OCI-M2 (cell line): ENCODE measurements at regions not wholly inside any gene's neighbourhood (a gene's known extent, or its start where the extent isn't known, plus 50 kb on each side); places are given as distances from the start of the nearest gene placed in this dataset.
A peak's percentile ranks its signal among the peaks of the same experiment; 100 is the strongest.
"Not testable (repeated sequence)": the region's sequence is repeated elsewhere in the genome, so short reads cannot be mapped to it uniquely, and the experiment has no call there.

ENCODE experiments used
- DNase-seq: peaks from one replicate; lab custom pipeline; 2025; ENCODE audit not compliant: unreplicated experiment; lab: John Stamatoyannopoulos, UW

DNA sequence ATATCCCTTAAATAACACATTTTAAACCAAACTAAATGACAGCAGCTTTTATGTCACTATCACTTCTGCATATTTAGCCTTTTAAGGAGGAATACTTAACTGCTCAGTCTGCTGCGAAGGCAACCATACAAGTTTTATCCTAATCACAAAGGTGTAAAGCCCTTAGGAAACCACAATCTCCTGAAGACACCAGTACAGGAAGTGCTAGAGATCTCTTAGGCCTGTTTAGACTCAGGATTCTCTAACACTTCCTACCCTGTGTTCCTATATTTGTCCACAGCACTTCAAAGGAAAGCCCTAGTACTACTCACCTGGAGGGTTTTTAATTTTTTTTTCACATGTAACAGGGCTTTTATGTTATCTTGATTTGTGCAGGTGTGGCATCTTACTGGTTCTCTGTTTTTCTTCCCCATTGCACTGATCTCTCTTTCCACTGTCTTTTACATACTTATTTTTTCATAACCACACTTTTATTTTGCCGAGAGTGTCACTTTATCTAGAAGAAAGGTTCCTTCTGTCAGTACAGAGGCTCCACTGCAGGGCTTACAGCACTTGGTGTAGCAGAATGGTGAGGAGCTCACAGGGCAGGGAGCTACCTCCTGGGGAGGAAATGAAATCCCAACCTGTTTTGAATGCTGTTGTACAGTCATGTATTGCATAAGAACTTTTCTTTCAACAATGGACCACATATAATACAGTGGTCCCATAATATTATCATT lies 1060.6 kb upstream of the ACO1 start:
- DNase-seq, result no peak

DNA sequence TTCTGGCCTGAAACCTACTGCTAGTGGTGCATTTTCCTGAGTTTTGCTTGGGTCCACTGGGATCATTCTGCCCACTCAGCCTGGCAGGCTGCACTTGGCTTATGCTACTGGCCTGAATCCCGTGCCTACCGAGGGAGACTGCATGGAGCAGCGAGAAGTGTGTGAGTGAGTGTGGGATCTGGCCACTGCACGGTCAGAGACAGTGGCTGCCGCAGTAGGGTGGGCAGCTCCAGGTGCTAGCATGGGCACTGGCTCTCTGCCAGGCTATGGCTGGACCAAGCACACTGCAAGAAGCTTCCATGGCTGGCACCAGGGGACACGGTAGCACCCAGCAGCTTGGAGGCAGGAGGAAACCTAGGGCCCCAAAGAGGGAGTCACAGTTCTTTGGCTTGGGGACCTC lies 1058.7 kb upstream of the ACO1 start:
- DNase-seq, result no peak

DNA sequence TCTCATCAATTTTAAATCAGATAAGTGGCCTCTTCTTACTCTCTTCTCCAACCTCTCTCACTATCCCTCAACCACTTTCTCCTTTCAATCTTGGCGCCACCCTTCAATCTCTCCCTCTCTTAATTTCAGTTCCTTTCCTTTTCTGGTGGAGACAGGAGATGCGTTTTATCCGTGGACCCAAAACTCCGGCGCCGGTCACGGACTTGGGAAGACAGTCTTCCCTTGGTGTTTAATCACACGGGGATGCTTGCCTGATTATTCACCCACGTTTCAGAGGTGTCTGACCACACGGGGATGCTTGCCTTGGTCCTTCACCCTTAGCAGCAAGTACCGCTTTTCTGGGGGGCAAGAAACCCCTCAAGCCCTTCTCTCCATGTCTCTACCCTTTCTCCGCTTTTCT lies 1057.6 kb upstream of the ACO1 start:
- not testable (repeated sequence) for DNase-seq

DNA sequence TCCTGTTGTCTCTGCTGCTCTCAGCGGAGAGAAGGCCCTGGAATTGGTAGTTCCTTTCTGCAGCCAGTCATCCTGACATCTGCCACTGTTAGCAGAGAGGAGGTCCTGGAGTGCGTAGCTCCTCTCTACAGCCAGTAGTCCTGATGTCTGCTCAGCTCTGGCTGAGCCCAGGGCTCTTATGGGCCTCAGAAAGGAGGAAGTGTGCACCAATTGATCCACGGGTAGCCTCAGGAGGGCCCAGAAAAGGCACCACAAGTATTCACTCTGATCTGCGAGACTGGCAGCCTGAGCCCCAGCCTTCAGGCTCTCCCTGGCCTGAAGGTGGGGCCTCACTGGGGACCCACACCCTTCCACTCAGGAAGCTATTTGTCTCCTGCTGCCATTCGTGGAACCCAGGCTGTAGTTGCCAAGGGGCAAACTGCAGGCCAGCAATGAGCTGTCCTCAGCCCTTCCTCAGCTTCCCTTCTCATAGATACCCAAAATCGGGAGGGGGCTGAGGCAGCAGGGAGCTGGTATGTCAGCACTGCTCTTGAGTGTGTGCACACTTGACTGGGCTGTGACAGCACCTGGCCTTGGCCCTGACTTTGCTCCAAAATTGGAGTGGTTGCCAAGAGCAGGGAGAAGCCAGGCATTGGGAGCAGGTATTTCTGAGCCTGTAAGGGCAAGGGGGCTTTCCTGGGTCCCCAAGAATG lies 1049.5 kb upstream of the ACO1 start:
- no peak for DNase-seq

- no peak for DNase-seq
Observed at GRCh38 chr9:31335529-31336234, 1048.8 kb upstream of the ACO1 start.

DNA sequence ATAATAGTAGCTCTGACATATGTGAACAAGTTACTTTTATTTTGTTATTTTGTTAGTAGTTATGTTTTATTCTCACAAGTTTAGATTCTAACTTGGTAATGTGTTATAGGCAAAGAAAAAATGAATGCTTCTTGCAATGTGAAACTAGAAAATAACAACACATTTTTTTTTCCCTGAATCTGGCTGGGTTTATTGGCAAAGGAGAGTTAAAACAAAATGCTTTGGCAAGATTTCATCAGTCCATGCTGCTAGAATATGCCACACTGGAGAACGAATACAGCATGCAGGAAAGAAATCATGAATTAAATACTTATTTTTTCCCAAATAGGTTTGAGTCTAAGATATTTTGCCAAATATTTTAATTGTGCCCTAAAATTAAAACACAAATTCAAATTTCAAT lies 1048.1 kb upstream of the ACO1 start:
- no peak for DNase-seq

DNA sequence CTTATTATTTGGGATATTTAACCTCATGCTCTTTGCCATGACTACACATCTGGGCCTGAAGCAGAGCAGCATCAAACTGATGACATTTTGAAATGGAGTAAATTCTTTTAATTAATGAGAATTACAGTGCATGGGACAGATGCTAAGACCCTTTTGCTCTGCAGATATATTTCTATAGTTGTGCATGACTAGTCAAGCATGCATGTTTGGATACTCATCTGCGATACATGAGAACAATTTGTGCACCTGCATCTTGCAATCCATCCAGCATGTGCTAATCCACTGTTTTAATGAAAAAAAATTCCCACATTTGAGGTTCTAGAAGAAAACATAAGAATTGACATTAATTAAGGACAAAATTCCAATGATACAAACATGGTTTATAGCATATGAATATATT lies 1047.6 kb upstream of the ACO1 start:
- DNase-seq, result no peak

- peak; percentile 3 for DNase-seq
Observed at GRCh38 chr9:31347082-31347617, 1037.3 kb upstream of the ACO1 start.

GRCh38 chr9:31355159-31355882 lies 1029.1 kb upstream of the ACO1 start:
- no peak for DNase-seq

DNA sequence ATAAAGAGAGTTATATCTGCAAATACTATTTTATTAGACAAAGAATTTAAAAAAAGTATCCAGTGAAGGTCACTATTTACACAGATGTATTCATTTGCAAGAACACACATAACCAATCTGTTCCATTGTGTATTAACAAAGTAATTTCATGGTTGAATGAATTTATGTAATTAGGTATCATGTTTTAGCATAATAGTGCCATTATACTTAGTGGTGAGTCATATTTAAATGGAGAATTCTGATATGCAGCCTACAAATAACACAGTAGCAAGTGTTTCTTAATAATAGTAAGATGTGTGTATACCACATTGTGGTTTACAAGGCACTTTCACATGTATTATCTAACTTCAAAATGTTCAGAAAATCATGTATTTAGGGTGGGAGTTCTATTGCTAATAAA lies 1028.5 kb upstream of the ACO1 start:
- DNase-seq, result no peak

DNA sequence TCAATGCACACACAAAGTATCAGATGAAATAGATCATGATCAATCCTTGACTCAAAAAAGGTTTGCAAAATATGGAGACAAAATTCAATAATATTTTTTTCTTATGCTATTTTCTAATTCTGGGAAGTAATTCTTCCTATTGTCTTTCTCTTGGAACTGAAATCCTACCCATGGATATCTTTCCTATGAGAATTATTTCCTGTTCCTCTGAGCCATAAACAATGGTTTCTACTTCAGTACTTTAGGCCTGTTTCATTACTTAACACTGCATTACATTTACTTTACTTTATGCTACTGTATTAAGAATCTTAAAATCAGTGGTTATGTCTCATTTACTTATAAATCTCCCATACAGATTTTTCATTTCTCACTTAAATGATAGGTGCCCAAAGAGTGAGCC lies 1025.4 kb upstream of the ACO1 start:
- DNase-seq, result no peak

GRCh38 chr9:31364171-31364570 lies 1020.3 kb upstream of the ACO1 start:
- no peak for DNase-seq

DNA sequence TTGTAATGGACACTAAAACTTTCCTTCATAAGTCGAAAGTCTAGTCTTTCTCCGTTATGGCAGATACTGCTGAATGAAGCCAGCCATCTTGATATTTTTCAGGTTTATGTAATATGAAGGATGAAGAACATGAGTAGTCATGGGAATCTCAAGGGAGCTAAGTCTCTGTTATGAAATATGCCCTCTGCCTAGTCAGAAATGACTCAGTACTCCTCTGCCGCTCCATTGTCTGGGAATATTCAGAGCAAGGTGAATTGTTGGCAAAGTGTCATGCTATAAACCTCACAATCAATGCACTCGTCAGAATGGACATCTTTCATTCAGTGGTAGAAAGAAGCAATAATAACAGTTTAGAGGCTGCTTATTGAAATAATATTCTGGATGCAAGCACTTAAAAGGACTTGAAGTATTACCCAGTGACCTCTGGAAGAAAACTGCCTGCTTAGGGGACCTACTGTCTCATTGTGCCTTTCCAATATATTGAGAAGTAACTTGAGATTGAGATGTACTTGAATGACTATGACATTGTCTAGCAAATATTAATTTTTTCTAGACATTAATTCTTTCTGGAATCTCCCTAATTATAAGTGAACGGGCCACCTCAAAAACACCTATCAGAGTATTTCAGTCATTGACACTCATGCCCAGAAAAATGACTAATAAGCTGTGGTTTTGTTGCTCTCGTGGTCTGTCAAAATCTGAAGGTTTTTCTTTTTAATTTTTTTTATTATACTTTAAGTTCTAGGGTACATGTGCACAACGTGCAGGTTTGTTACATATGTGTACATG lies 1011.5 kb upstream of the ACO1 start:
- no peak for DNase-seq

DNA sequence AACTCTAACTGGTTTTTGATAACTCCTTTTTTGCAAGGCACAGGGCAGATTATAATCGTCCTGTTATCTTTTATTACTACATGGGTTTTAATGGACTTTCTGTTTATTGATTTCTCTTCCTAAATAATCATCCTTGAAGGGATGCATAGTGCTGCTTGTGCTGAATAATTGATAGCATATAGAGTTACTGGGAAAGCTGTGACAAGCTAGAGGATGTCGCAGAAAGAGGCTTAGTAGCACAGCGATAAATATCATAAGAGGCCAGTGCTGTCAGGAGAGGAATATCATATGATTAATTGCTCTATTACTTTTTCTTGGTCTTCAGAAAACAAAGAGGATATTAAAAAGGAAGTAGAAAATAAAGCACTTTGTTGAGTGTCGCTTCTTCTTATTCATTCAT lies 1007.1 kb upstream of the ACO1 start:
- DNase-seq, result no peak

GRCh38 chr9:31388660-31389059 lies 995.8 kb upstream of the ACO1 start:
- DNase-seq, result no peak

DNA sequence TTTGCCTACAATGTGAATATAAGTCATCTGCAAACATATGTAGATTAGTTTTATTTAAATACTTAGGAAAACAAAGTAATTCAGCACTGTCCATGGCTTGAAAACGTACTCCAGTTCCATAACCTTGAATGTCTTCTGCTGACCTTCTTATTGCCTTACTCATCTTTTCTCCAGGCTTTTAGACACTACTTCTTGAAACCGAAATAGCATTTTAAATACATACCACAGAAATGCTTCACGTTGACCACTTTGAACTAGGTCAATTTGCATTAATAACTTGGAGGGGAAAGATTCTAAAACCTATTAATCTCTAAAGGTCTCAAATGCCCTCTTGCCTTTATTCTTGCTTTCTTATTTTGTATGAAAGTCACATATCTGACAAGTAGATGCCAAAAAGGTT lies 995.4 kb upstream of the ACO1 start:
- no peak for DNase-seq

DNA sequence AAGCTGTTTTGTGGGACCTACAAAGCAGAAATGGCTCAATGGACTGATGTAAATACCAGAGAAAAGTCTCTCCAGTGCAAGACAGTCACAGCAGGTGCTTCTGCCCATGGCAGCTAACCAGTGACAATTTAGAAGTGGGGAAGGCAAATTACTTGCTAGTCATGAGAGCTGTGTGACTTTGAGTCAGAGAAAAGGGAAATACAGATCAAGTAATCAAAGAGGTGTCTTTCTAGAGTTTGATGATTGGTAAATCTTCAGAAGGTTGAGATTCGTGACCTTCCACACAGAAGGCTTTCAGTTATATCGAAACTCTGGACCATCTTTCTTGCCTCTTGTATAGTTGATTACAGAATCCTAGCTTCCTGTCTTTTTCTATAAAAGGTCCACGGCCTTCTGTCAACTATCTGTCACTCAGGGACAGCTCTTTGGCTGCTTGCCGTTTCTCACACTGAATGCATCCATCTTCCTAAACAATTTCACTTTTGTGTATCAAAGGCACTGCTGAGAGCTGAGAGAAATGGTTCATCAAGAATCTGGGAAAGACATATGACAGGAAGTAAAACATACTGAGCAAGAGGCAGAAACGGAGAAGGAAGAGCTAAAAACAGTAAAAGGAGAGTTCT lies 993.9 kb upstream of the ACO1 start:
- DNase-seq, result no peak

- DNase-seq, result no peak
Observed at GRCh38 chr9:31393240-31393639, 991.2 kb upstream of the ACO1 start.

DNA sequence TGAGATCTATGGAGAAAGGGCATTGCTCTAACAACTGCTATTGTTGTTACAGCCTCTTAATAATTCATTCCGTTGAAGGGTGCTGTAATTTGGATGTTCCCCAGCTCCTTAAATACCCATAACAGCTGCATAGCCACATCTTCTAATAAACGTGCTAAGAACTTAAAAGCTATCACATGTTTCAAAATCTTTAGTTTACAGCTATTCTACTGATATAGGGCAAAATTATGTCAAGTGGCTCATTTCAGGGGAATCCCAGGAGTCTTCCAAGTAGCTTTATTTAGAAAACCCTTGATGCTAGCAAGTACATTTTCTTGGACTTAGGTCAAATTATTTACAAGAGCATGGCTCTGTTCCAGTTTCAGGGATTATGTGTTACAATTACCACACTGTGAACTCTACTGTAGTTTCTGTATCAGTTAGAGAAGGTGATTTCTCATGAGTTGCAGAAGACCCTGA lies 990.4 kb upstream of the ACO1 start:
- DNase-seq, result no peak

GRCh38 chr9:31412081-31412480 lies 972.4 kb upstream of the ACO1 start:
- DNase-seq, result no peak
